Natural killer cell treated with Interleukin-12 subunit alpha and Interleukin-12 subunit beta and Interleukin-15 and Interleukin-18, amount 100 ng/mL, for 72 hours (primary cell): ENCODE measurements at regions not wholly inside any gene's neighbourhood (a gene's known extent, or its start where the extent isn't known, plus 50 kb on each side); places are given as distances from the start of the nearest gene placed in this dataset.

ENCODE experiments used
- ATAC-seq, 2 donors: fragments of 150-1000 bp; cut with Tn5 transposase in 1 of 2; sonication (Bioruptor Pico), chemical (Tn5 transposase) in 1 of 2; 2 replicates each; pipeline ENCODE4 v1.10.0; 2021
- DNase-seq: peaks from one replicate; pipeline ENCODE4 v3.0.0; 2022; ENCODE audit warnings: low spot score
- H3K27ac Mint-ChIP-seq, 2 donors: 1 replicate in 1 of 2; 2 replicates in 1 of 2; pipeline ENCODE4 v1.8.0; 2022; ENCODE audit warnings: mixed read lengths in 2 of 2, mild to moderate bottlenecking in 1 of 2, moderate library complexity in 1 of 2
- H3K27me3 Mint-ChIP-seq, 2 donors: 1 replicate in 1 of 2; 2 replicates in 1 of 2; pipeline ENCODE4 v1.8.0; 2022; ENCODE audit warnings: mixed read lengths in 2 of 2
- H3K36me3 Mint-ChIP-seq: one replicate; pipeline ENCODE4 v1.8.0; 2022; ENCODE audit warnings: mixed read lengths
- H3K4me1 Mint-ChIP-seq, 2 donors: 1 replicate in 1 of 2; 2 replicates in 1 of 2; pipeline ENCODE4 v1.8.0; 2022; ENCODE audit warnings: low read depth in 2 of 2, mixed read lengths in 2 of 2, mild to moderate bottlenecking in 1 of 2
- H3K4me3 Mint-ChIP-seq: one replicate; pipeline ENCODE4 v1.8.0; 2022; ENCODE audit warnings: mixed read lengths
- H3K9me3 Mint-ChIP-seq: 2 replicates; pipeline ENCODE4 v1.8.0; 2022; ENCODE audit warnings: mixed read lengths

- ATAC-seq (no peak), DNase-seq (no peak)
- Mint-ChIP-seq H3K27me3 (no peaks in the 10 kb centered on the region), H3K4me1 (no peaks in the 10 kb centered on the region), H3K27ac (no peak overlapping the region), H3K36me3 (no peaks in the 10 kb centered on the region), H3K9me3 (peaks cover 11% of the 10 kb centered on the region), H3K4me3 (no peak overlapping the region)
Measured at GRCh38 chr18:40606996-40607395, 1348.0 kb upstream of the PIK3C3 start.

- no peak overlapping the region for H3K27ac Mint-ChIP-seq
- DNase-seq (no peak), ATAC-seq (no peak)
- no peaks in the 10 kb centered on the region for H3K36me3 Mint-ChIP-seq
- no peaks in the 10 kb centered on the region for H3K27me3 Mint-ChIP-seq
- no peak overlapping the region for H3K4me3 Mint-ChIP-seq
- no peaks in the 10 kb centered on the region for H3K4me1 Mint-ChIP-seq
- H3K9me3 Mint-ChIP-seq = peaks cover 6% of the 10 kb centered on the region
Measured at GRCh38 chr18:40583671-40584070, 1371.4 kb upstream of the PIK3C3 start.

GRCh38 chr18:40582105-40582504 lies 1372.9 kb upstream of the PIK3C3 start:
- ATAC-seq (no peak), DNase-seq (no peak)
- Mint-ChIP-seq H3K27me3 (no peaks in the 10 kb centered on the region), H3K27ac (no peak overlapping the region), H3K36me3 (no peaks in the 10 kb centered on the region), H3K9me3 (peaks cover 6% of the 10 kb centered on the region), H3K4me1 (no peaks in the 10 kb centered on the region), H3K4me3 (no peak overlapping the region)

GRCh38 chr18:40577981-40578365 lies 1377.1 kb upstream of the PIK3C3 start:
- no peak for DNase-seq
- Mint-ChIP-seq H3K4me1 (no peaks in the 10 kb centered on the region), H3K36me3 (no peaks in the 10 kb centered on the region), H3K27me3 (no peaks in the 10 kb centered on the region), H3K27ac (no peak overlapping the region), H3K9me3 (peaks cover 12% of the 10 kb centered on the region), H3K4me3 (no peak overlapping the region)
- ATAC-seq = no peak

- H3K4me1 Mint-ChIP-seq = no peaks in the 10 kb centered on the region
- H3K4me3 Mint-ChIP-seq = no peak overlapping the region
- H3K27me3 Mint-ChIP-seq = no peaks in the 10 kb centered on the region
- ATAC-seq (no peak), DNase-seq (no peak)
- H3K27ac Mint-ChIP-seq = no peak overlapping the region
- no peaks in the 10 kb centered on the region for H3K36me3 Mint-ChIP-seq
- H3K9me3 Mint-ChIP-seq = peaks cover 9% of the 10 kb centered on the region
Measured at GRCh38 chr18:40577239-40577980, 1377.6 kb upstream of the PIK3C3 start.

GRCh38 chr18:40576507-40577115 lies 1378.4 kb upstream of the PIK3C3 start:
- no peak for DNase-seq
- no peak overlapping the region for H3K27ac Mint-ChIP-seq
- H3K9me3 Mint-ChIP-seq = peaks cover 9% of the 10 kb centered on the region
- H3K4me3 Mint-ChIP-seq = no peak overlapping the region
- H3K27me3 Mint-ChIP-seq = no peaks in the 10 kb centered on the region
- H3K4me1 Mint-ChIP-seq = no peaks in the 10 kb centered on the region
- H3K36me3 Mint-ChIP-seq = no peaks in the 10 kb centered on the region
- ATAC-seq = no peak

GRCh38 chr18:40570615-40571014 lies 1384.4 kb upstream of the PIK3C3 start:
- Mint-ChIP-seq H3K36me3 (no peaks in the 10 kb centered on the region), H3K27me3 (no peaks in the 10 kb centered on the region), H3K4me1 (no peaks in the 10 kb centered on the region), H3K4me3 (no peak overlapping the region), H3K27ac (no peak overlapping the region), H3K9me3 (peaks cover 14% of the 10 kb centered on the region)
- ATAC-seq (no peak), DNase-seq (no peak)

GRCh38 chr18:40569605-40570004 lies 1385.4 kb upstream of the PIK3C3 start:
- Mint-ChIP-seq H3K9me3 (peaks cover 15% of the 10 kb centered on the region), H3K36me3 (no peaks in the 10 kb centered on the region), H3K27me3 (no peaks in the 10 kb centered on the region), H3K4me3 (no peak overlapping the region), H3K27ac (no peak overlapping the region), H3K4me1 (no peaks in the 10 kb centered on the region)
- DNase-seq (no peak), ATAC-seq (no peak)

GRCh38 chr18:40566510-40566844 lies 1388.6 kb upstream of the PIK3C3 start:
- Mint-ChIP-seq H3K9me3 (peaks cover 9% of the 10 kb centered on the region), H3K27me3 (no peaks in the 10 kb centered on the region), H3K4me1 (no peaks in the 10 kb centered on the region), H3K36me3 (no peaks in the 10 kb centered on the region), H3K4me3 (no peak overlapping the region), H3K27ac (no peak overlapping the region)
- ATAC-seq = no peak
- no peak for DNase-seq

- Mint-ChIP-seq H3K4me1 (no peaks in the 10 kb centered on the region), H3K36me3 (no peaks in the 10 kb centered on the region), H3K4me3 (no peak overlapping the region), H3K27ac (no peak overlapping the region), H3K9me3 (peaks cover 6% of the 10 kb centered on the region), H3K27me3 (no peaks in the 10 kb centered on the region)
- ATAC-seq (no peak), DNase-seq (no peak)
Measured at GRCh38 chr18:40565805-40566509, 1389.1 kb upstream of the PIK3C3 start.

GRCh38 chr18:40559556-40559955 lies 1395.5 kb upstream of the PIK3C3 start:
- Mint-ChIP-seq H3K27me3 (no peaks in the 10 kb centered on the region), H3K36me3 (no peaks in the 10 kb centered on the region), H3K4me1 (no peaks in the 10 kb centered on the region), H3K9me3 (peaks cover 4% of the 10 kb centered on the region), H3K27ac (no peak overlapping the region), H3K4me3 (no peak overlapping the region)
- DNase-seq = no peak
- ATAC-seq = no peak

- DNase-seq = no peak
- Mint-ChIP-seq H3K27me3 (no peaks in the 10 kb centered on the region), H3K4me3 (no peak overlapping the region), H3K9me3 (peaks cover 7% of the 10 kb centered on the region), H3K4me1 (no peaks in the 10 kb centered on the region), H3K36me3 (no peaks in the 10 kb centered on the region), H3K27ac (no peak overlapping the region)
- ATAC-seq = no peak
Measured at GRCh38 chr18:40558706-40559392, 1396.2 kb upstream of the PIK3C3 start.

GRCh38 chr18:40555914-40556313 lies 1399.1 kb upstream of the PIK3C3 start:
- Mint-ChIP-seq H3K36me3 (no peaks in the 10 kb centered on the region), H3K4me3 (no peak overlapping the region), H3K27me3 (no peaks in the 10 kb centered on the region), H3K9me3 (peaks cover 13% of the 10 kb centered on the region), H3K4me1 (no peaks in the 10 kb centered on the region), H3K27ac (no peak overlapping the region)
- DNase-seq (no peak), ATAC-seq (no peak)

GRCh38 chr18:40553029-40553428 lies 1402.0 kb upstream of the PIK3C3 start:
- H3K4me3 Mint-ChIP-seq = no peak overlapping the region
- peaks cover 13% of the 10 kb centered on the region for H3K9me3 Mint-ChIP-seq
- DNase-seq (no peak), ATAC-seq (no peak)
- H3K36me3 Mint-ChIP-seq = no peaks in the 10 kb centered on the region
- no peaks in the 10 kb centered on the region for H3K4me1 Mint-ChIP-seq
- H3K27ac Mint-ChIP-seq = no peak overlapping the region
- H3K27me3 Mint-ChIP-seq = no peaks in the 10 kb centered on the region
